H1 (cell line): ENCODE measurements at regions not wholly inside any gene's neighbourhood (a gene's known extent, or its start where the extent isn't known, plus 50 kb on each side); places are given as distances from the start of the nearest gene placed in this dataset.

Experiments used
- CTCF ChIA-PET: fragments of 300-600 bp; sonication (Branson Sonifier 250); formaldehyde crosslinking; loops from one replicate; lab custom pipeline; 2021; ENCODE audit not compliant: partially characterized antibody; lab: Charles Lee
- POLR2A ChIA-PET: fragments of 300-600 bp; sonication (Branson Sonifier 250); formaldehyde crosslinking; loops from one replicate; lab custom pipeline; 2021; ENCODE audit warnings: inconsistent platforms; ENCODE audit not compliant: partially characterized antibody; lab: Charles Lee
- DNase-seq, 2 experiments: peaks; one replicate each; pipeline versions ENCODE4 v3.0.0 to v3.0.0-alpha.2; 2010 to 2022; ENCODE audit warnings: low spot score in 2 of 2, low read depth in 1 of 2, mixed read lengths in 1 of 2
- FAIRE-seq: peaks from 2 replicates; lab custom pipeline; 2011; peaks lifted over from hg19 to GRCh38; lab: Jason Lieb, UNC
- H2AFZ ChIP-seq: 2 replicates; pipeline ENCODE4 v1.8.1; 2012; ENCODE audit warnings: low read length, inconsistent platforms
- H2AK5ac ChIP-seq: 2 replicates; pipeline ENCODE4 v1.6.1; 2013; ENCODE audit warnings: low read depth, low read length
- H2BK120ac ChIP-seq: replicated peaks from 2 replicates; pipeline ENCODE3; 2013; ENCODE audit warnings: low read depth, low read length, inconsistent platforms
- H2BK12ac ChIP-seq: 2 replicates; pipeline ENCODE4 v1.6.1; 2013; ENCODE audit warnings: low read depth, low read length
- H2BK15ac ChIP-seq: 2 replicates; pipeline ENCODE4 v1.6.1; 2013; ENCODE audit warnings: low read length
- H2BK20ac ChIP-seq: 2 replicates; pipeline ENCODE4 v1.6.1; 2013; ENCODE audit warnings: low read length
- H2BK5ac ChIP-seq: 2 replicates; pipeline ENCODE4 v1.6.1; 2013; ENCODE audit warnings: low read depth, low read length
- H3K14ac ChIP-seq: 2 replicates; pipeline ENCODE4 v1.6.1; 2013; ENCODE audit warnings: inconsistent platforms; ENCODE audit not compliant: insufficient read length
- H3K18ac ChIP-seq: 2 replicates; pipeline ENCODE4 v1.6.1; 2013; ENCODE audit warnings: low read length; ENCODE audit errors: extremely low read depth
- H3K23ac ChIP-seq: 2 replicates; pipeline ENCODE4 v1.6.1; 2013; ENCODE audit warnings: inconsistent platforms; ENCODE audit not compliant: insufficient read length
- H3K23me2 ChIP-seq: 2 replicates; pipeline ENCODE4 v1.6.1; 2013; ENCODE audit warnings: low read depth, low read length
- H3K27ac ChIP-seq: 2 replicates; pipeline ENCODE4 v1.6.1; 2011; ENCODE audit warnings: low read depth, low read length, inconsistent platforms
- H3K27me3 ChIP-seq, 4 experiments: replicated peaks in 1 of 4; 1 replicate in 1 of 4; 2 replicates in 3 of 4; pipeline versions ENCODE4 v1.6.1 to v1.8.1; 2011 to 2013; ENCODE audit warnings: low read length in 3 of 4, mild to moderate bottlenecking in 3 of 4, inconsistent platforms in 2 of 4, mixed read lengths in 2 of 4, moderate library complexity in 1 of 4; ENCODE audit not compliant: control insufficient read depth in 3 of 4, insufficient read depth in 3 of 4; ENCODE audit errors: extremely low read depth in 1 of 4
- H3K36me3 ChIP-seq, 4 experiments: 2 replicates each; pipeline versions ENCODE4 v1.6.1 to v1.8.1; 2011 to 2013; ENCODE audit warnings: mild to moderate bottlenecking in 4 of 4, low read length in 3 of 4, moderate library complexity in 2 of 4, control low read depth in 1 of 4, inconsistent platforms in 1 of 4; ENCODE audit not compliant: insufficient read depth in 4 of 4, control insufficient read depth in 2 of 4
- H3K4ac ChIP-seq: replicated peaks from 2 replicates; pipeline ENCODE3; 2013; ENCODE audit warnings: low read length, low read depth, mixed read lengths, inconsistent platforms; ENCODE audit not compliant: insufficient read length
- H3K4me1 ChIP-seq, 4 experiments: replicated peaks in 1 of 4; 1 replicate in 1 of 4; 2 replicates in 3 of 4; pipeline versions ENCODE4 v1.6.1 to v1.8.1; 2011 to 2013; ENCODE audit warnings: low read length in 3 of 4, inconsistent platforms in 2 of 4, mixed read lengths in 1 of 4; ENCODE audit not compliant: insufficient read depth in 4 of 4, control insufficient read depth in 3 of 4
- H3K4me2 ChIP-seq, 2 experiments: 2 replicates each; pipeline versions ENCODE4 v1.6.1 to v1.8.1; 2011 to 2013; ENCODE audit warnings: low read depth in 2 of 2, low read length in 2 of 2, control low read depth in 1 of 2, inconsistent platforms in 1 of 2, mild to moderate bottlenecking in 1 of 2; ENCODE audit not compliant: insufficient read depth in 1 of 2
- H3K4me3 ChIP-seq, 4 experiments: fragments of 200-600, 300-600 bp in 1 of 4; sonication (generic), shearing (Covaris generic), sonication (Bioruptor Twin) in 1 of 4; 2 replicates each; pipeline versions ENCODE4 v1.5.1 to v1.8.1; 2011 to 2016; ENCODE audit warnings: low read length in 4 of 4, low read depth in 3 of 4, control low read depth in 2 of 4, inconsistent platforms in 2 of 4, mild to moderate bottlenecking in 2 of 4, mixed read lengths in 1 of 4, moderate library complexity in 1 of 4; ENCODE audit not compliant: insufficient read depth in 2 of 4; ENCODE audit errors: extremely low read depth in 1 of 4
- H3K56ac ChIP-seq: replicated peaks from 2 replicates; pipeline ENCODE3; 2013; ENCODE audit warnings: low read depth, mild to moderate bottlenecking, mixed read lengths, low read length, inconsistent platforms; ENCODE audit not compliant: insufficient read length
- H3K79me1 ChIP-seq: 2 replicates; pipeline ENCODE4 v1.6.1; 2013; ENCODE audit warnings: low read depth, low read length, control low read depth
- H3K79me2 ChIP-seq, 2 experiments: 2 replicates each; pipeline versions ENCODE4 v1.6.1 to v1.8.1; 2012 to 2013; ENCODE audit warnings: low read length in 2 of 2, mild to moderate bottlenecking in 2 of 2, inconsistent platforms in 1 of 2; ENCODE audit not compliant: insufficient read depth in 2 of 2, control insufficient read depth in 1 of 2
- H3K9ac ChIP-seq, 4 experiments: replicated peaks in 1 of 4; 1 replicate in 1 of 4; 2 replicates in 3 of 4; pipeline versions ENCODE4 v1.6.1 to v1.8.1; 2011 to 2013; ENCODE audit warnings: low read depth in 3 of 4, low read length in 3 of 4, control low read depth in 2 of 4, mild to moderate bottlenecking in 2 of 4, moderate library complexity in 2 of 4, inconsistent platforms in 1 of 4; ENCODE audit errors: extremely low read depth in 1 of 4
- H3K9me3 ChIP-seq, 2 experiments: 2 replicates each; pipeline versions ENCODE4 v1.6.1 to v1.8.1; 2012 to 2013; ENCODE audit warnings: mild to moderate bottlenecking in 2 of 2, moderate library complexity in 2 of 2, control low read depth in 1 of 2, inconsistent platforms in 1 of 2, low read depth in 1 of 2, low read length in 1 of 2, mixed read lengths in 1 of 2; ENCODE audit not compliant: insufficient read depth in 2 of 2
- H4K20me1 ChIP-seq, 2 experiments: replicated peaks in 1 of 2; 2 replicates each; pipeline versions ENCODE3 to v1.8.1; 2011 to 2013; ENCODE audit warnings: inconsistent platforms in 2 of 2, low read length in 2 of 2, mild to moderate bottlenecking in 1 of 2; ENCODE audit not compliant: insufficient read depth in 2 of 2, control insufficient read depth in 1 of 2
- H4K5ac ChIP-seq: 2 replicates; pipeline ENCODE4 v1.6.1; 2013; ENCODE audit warnings: low read length, low read depth, mixed read lengths, inconsistent platforms; ENCODE audit not compliant: insufficient read length
- H4K8ac ChIP-seq: 2 replicates; pipeline ENCODE4 v1.8.0; 2013; ENCODE audit warnings: mild to moderate bottlenecking, moderate library complexity, low read length, inconsistent platforms; ENCODE audit not compliant: insufficient read depth; ENCODE audit errors: extremely low read depth
- H4K91ac ChIP-seq: replicated peaks from 2 replicates; pipeline ENCODE3; 2013; ENCODE audit warnings: low read length, mixed read lengths, inconsistent platforms; ENCODE audit not compliant: insufficient read length
- BACH1 ChIP-seq: IDR thresholded peaks from 2 replicates; pipeline ENCODE4 v1.6.1; 2012; ENCODE audit warnings: low read length, improper control_type of control experiment
- CREB1 ChIP-seq: IDR thresholded peaks from 2 replicates; pipeline ENCODE4 v1.6.1; 2012; ENCODE audit warnings: inconsistent platforms
- CTBP2 ChIP-seq: IDR thresholded peaks from 2 replicates; pipeline ENCODE4 v1.7.0; 2011; ENCODE audit warnings: borderline replicate concordance, mild to moderate bottlenecking, moderate library complexity, mixed read lengths, low read length; ENCODE audit not compliant: insufficient read depth, insufficient read length
- CTCF ChIP-seq, 3 experiments: IDR thresholded peaks; 1 replicate in 2 of 3; 2 replicates in 1 of 3; pipeline versions ENCODE4 v1.5.1 to v1.6.1; 2011; ENCODE audit warnings: low read length in 3 of 3, mild to moderate bottlenecking in 3 of 3, inconsistent platforms in 2 of 3, low read depth in 1 of 3, moderate library complexity in 1 of 3; ENCODE audit not compliant: insufficient read depth in 1 of 3; ENCODE audit errors: control extremely low read depth in 1 of 3
- EGR1 ChIP-seq: IDR thresholded peaks from 2 replicates; pipeline ENCODE4 v1.6.1; 2011; ENCODE audit warnings: low read depth, low read length, borderline replicate concordance
- EZH2 ChIP-seq: fragments of 200-600 bp; sonication (generic); IDR thresholded peaks from 2 replicates; pipeline ENCODE4 v1.7.1; 2012; ENCODE audit warnings: low read depth, mild to moderate bottlenecking, moderate library complexity, low read length, inconsistent platforms; ENCODE audit not compliant: severe bottlenecking
- JUN ChIP-seq: IDR thresholded peaks from 2 replicates; pipeline ENCODE4 v1.6.1; 2011; ENCODE audit warnings: low read depth, mild to moderate bottlenecking, improper control_type of control experiment, low read length
- JUND ChIP-seq: IDR thresholded peaks from 2 replicates; pipeline ENCODE4 v1.6.1; 2011; ENCODE audit warnings: mild to moderate bottlenecking, improper control_type of control experiment, low read length
- POLR2A ChIP-seq, 2 experiments: IDR thresholded peaks; 1 replicate in 1 of 2; 2 replicates in 1 of 2; pipeline ENCODE4 v1.6.1; 2011; ENCODE audit warnings: low read depth in 2 of 2, low read length in 2 of 2, mild to moderate bottlenecking in 2 of 2; ENCODE audit errors: control extremely low read depth in 1 of 2
- SIN3A ChIP-seq, 2 experiments: IDR thresholded peaks in 1 of 2; conservative IDR thresholded peaks in 1 of 2; 2 replicates each; pipeline ENCODE4 v1.6.1; 2011 to 2012; ENCODE audit warnings: low read length in 2 of 2, improper control_type of control experiment in 1 of 2, low read depth in 1 of 2, mild to moderate bottlenecking in 1 of 2
- SP1 ChIP-seq: IDR thresholded peaks from 2 replicates; pipeline ENCODE4 v1.6.1; 2011; ENCODE audit warnings: low read depth, low read length
- TCF12 ChIP-seq: IDR thresholded peaks from 2 replicates; pipeline ENCODE4 v1.6.1; 2011; ENCODE audit warnings: low read depth, mild to moderate bottlenecking, low read length
- TEAD4 ChIP-seq: IDR thresholded peaks from 2 replicates; pipeline ENCODE4 v1.6.1; 2012; ENCODE audit warnings: low read depth, low read length, inconsistent platforms, mixed read lengths
- YY1 ChIP-seq: IDR thresholded peaks from 2 replicates; pipeline ENCODE4 v1.6.1; 2011; ENCODE audit warnings: low read depth, mild to moderate bottlenecking, low read length
- WGBS, 2 experiments: shearing (Covaris generic) in 1 of 2; methylation state at CpG; one replicate each; pipeline versions ENCODE4 v1.1.6 to v1.1.7; 2013 to 2015; ENCODE audit warnings: low lambda C conversion rate in 2 of 2, mixed read lengths in 2 of 2, inconsistent platforms in 1 of 2, low coverage in 1 of 2, missing lambda C conversion rate in 1 of 2; ENCODE audit not compliant: insufficient replicate concordance in 2 of 2, insufficient coverage in 1 of 2, insufficient read length in 1 of 2; ENCODE audit errors: extremely low coverage in 1 of 2, missing lambda C conversion rate in 1 of 2; 5-methylcytosine and 5-hydroxymethylcytosine counted together

- H2BK15ac ChIP-seq = no peak overlapping the region
- no peak overlapping the region for H3K27ac ChIP-seq
- H3K4me2 ChIP-seq = no peak overlapping the region
- no peak overlapping the region for H3K18ac ChIP-seq
- no peaks in the 10 kb centered on the region for H3K79me2 ChIP-seq
- no peak overlapping the region for H2AFZ ChIP-seq
- H3K4ac ChIP-seq = no peak overlapping the region
- no peak overlapping the region for H2AK5ac ChIP-seq
- no peak overlapping the region for H2BK12ac ChIP-seq
- DNase-seq (no peak), FAIRE-seq (no peak)
- no peaks in the 10 kb centered on the region for H3K36me3 ChIP-seq
- H3K23ac ChIP-seq = no peak overlapping the region
- H3K56ac ChIP-seq = no peak overlapping the region
- WGBS, 2 experiments = 88% methylated on average over 1 of the region's 1 CpG; no CpG with 5 or more reads in 1 of the 2 experiments
- H3K4me1 ChIP-seq = no peaks in the 10 kb centered on the region
- no peak overlapping the region for H3K14ac ChIP-seq
- H3K4me3 ChIP-seq = no peak overlapping the region
- H2BK20ac ChIP-seq = no peak overlapping the region
- H4K20me1 ChIP-seq = no peaks in the 10 kb centered on the region
- H3K23me2 ChIP-seq = no peaks in the 10 kb centered on the region; the same call in 1 of the 2 replicates
- ChIA-PET CTCF (no interaction called here), POLR2A (no interaction called here)
- no peak overlapping the region for H4K8ac ChIP-seq
- H2BK5ac ChIP-seq = no peak overlapping the region
- no peaks in the 10 kb centered on the region; a peak in 1 of 4 replicates for H3K9me3 ChIP-seq
- H4K91ac ChIP-seq = no peak overlapping the region
- H3K79me1 ChIP-seq = no peaks in the 10 kb centered on the region
- no peaks in the 10 kb centered on the region; a peak in 1 of 7 replicates for H3K27me3 ChIP-seq
- H4K5ac ChIP-seq = no peak overlapping the region
- no peak overlapping the region for H3K9ac ChIP-seq
- H2BK120ac ChIP-seq = no peak overlapping the region
- TF ChIP-seq POLR2A (IDR thresholded peaks at IDR 0.05; ENCODE audit: control extremely low read depth in 1 of 2, low read depth in 2 of 2, low read length in 2 of 2) (no peak), JUND (no peak), BACH1 (no peak), YY1 (no peak), TCF12 (no peak), TEAD4 (no peak), EGR1 (no peak), JUN (no peak), EZH2 (no peak), SP1 (no peak), CTCF (IDR thresholded peaks at IDR 0.05; ENCODE audit: control extremely low read depth in 1 of 3, insufficient read depth in 1 of 3, low read depth in 1 of 3, low read length in 3 of 3) (no peak), CREB1 (no peak), CTBP2 (no peak), SIN3A (conservative IDR thresholded peaks at IDR 0.05 in 1 of 2, IDR thresholded peaks at IDR 0.05 in 1 of 2; ENCODE audit: low read depth in 1 of 2, low read length in 2 of 2) (no peak)
Measured at GRCh38 chr11:98955551-98955950, 65.2 kb upstream of the CNTN5 start.
